Activated B cell treated with CpG ODN at 0.5 μM for 24 hours (primary cell): ENCODE measurements at regions not wholly inside any gene's neighbourhood (a gene's known extent, or its start where the extent isn't known, plus 50 kb on each side); places are given as distances from the start of the nearest gene placed in this dataset.
"Not testable (repeated sequence)": the region's sequence is repeated elsewhere in the genome, so short reads cannot be mapped to it uniquely, and the experiment has no call there.

ENCODE experiments used
- ATAC-seq: fragments of 200-7000 bp; cut with Tn5 transposase; one replicate; pipeline ENCODE4 v1.10.0; 2021; ENCODE audit warnings: low read depth, mild to moderate bottlenecking, moderate library complexity
- CTCF ChIA-PET: fragments of 350-600 bp; sonication (Branson Sonifier 250); formaldehyde crosslinking; loops from one replicate; lab custom pipeline; 2021; ENCODE audit warnings: antibody characterized with exemption; lab: Charles Lee
- POLR2A ChIA-PET: fragments of 350-600 bp; sonication (Branson Sonifier 250); formaldehyde crosslinking; loops from one replicate; lab custom pipeline; 2021; ENCODE audit warnings: antibody characterized with exemption; lab: Charles Lee
- DNase-seq: peaks from one replicate; pipeline ENCODE4 v3.0.0; 2022
- H3K27ac Mint-ChIP-seq: one replicate; pipeline ENCODE4 v1.8.0; 2020; ENCODE audit warnings: mixed read lengths
- H3K27me3 Mint-ChIP-seq: one replicate; pipeline ENCODE4 v1.8.0; 2021; ENCODE audit warnings: mixed read lengths
- H3K36me3 Mint-ChIP-seq: one replicate; pipeline ENCODE4 v1.8.0; 2021; ENCODE audit warnings: low read depth, mixed read lengths
- H3K4me1 Mint-ChIP-seq: one replicate; pipeline ENCODE4 v1.8.0; 2021; ENCODE audit warnings: mixed read lengths
- H3K4me3 Mint-ChIP-seq: one replicate; pipeline ENCODE4 v1.8.0; 2020; ENCODE audit warnings: mild to moderate bottlenecking, mixed read lengths
- H3K9me3 Mint-ChIP-seq: one replicate; pipeline ENCODE4 v1.8.0; 2020; ENCODE audit warnings: mixed read lengths
- CTCF ChIP-seq: fragments of 200-600 bp; IDR thresholded peaks from one replicate; pipeline ENCODE4 v1.8.0; 2022; ENCODE audit warnings: antibody characterized with exemption, mild to moderate bottlenecking
- intact Hi-C: fragments of 100-400 bp; cut with micrococcal nuclease; formaldehyde crosslinking; loops from one replicate; pipeline ENCODE4 v1.15.1; 2024

- H3K4me3 Mint-ChIP-seq = no peak overlapping the region
- no peak overlapping the region for H3K27ac Mint-ChIP-seq
- no peaks in the 10 kb centered on the region for H3K36me3 Mint-ChIP-seq
- no peaks in the 10 kb centered on the region for H3K27me3 Mint-ChIP-seq
- intact Hi-C loops = no loop called here
- ATAC-seq (no peak), DNase-seq (no peak)
- POLR2A ChIA-PET = no interaction called here
- CTCF ChIA-PET = no interaction called here
- H3K9me3 Mint-ChIP-seq = peaks cover 4% of the 10 kb centered on the region
- no peaks in the 10 kb centered on the region for H3K4me1 Mint-ChIP-seq
- no peak for TF ChIP-seq CTCF
Observed at GRCh38 chr19:31046024-31046423, 303.2 kb downstream of the TSHZ3 start.

GRCh38 chr19:31041461-31041860, 307.8 kb downstream of the TSHZ3 start:
- H3K4me3 Mint-ChIP-seq = no peak overlapping the region
- intact Hi-C loops = no loop called here
- TF ChIP-seq CTCF = no peak
- H3K9me3 Mint-ChIP-seq = no peaks in the 10 kb centered on the region
- ChIA-PET CTCF (no interaction called here), POLR2A (no interaction called here)
- no peaks in the 10 kb centered on the region for H3K36me3 Mint-ChIP-seq
- no peaks in the 10 kb centered on the region for H3K4me1 Mint-ChIP-seq
- DNase-seq = no peak
- H3K27ac Mint-ChIP-seq = no peak overlapping the region
- no peak for ATAC-seq
- no peaks in the 10 kb centered on the region for H3K27me3 Mint-ChIP-seq

- H3K4me1 Mint-ChIP-seq = no peaks in the 10 kb centered on the region
- no peak overlapping the region for H3K27ac Mint-ChIP-seq
- intact Hi-C loops = no loop called here
- DNase-seq (no peak), ATAC-seq (no peak)
- no peaks in the 10 kb centered on the region for H3K27me3 Mint-ChIP-seq
- POLR2A ChIA-PET = no interaction called here
- no peak for TF ChIP-seq CTCF
- no peak overlapping the region for H3K4me3 Mint-ChIP-seq
- peaks cover 3% of the 10 kb centered on the region for H3K9me3 Mint-ChIP-seq
- H3K36me3 Mint-ChIP-seq = no peaks in the 10 kb centered on the region
- CTCF ChIA-PET = no interaction called here
Observed at GRCh38 chr19:31039151-31039550, 310.1 kb downstream of the TSHZ3 start.

DNA sequence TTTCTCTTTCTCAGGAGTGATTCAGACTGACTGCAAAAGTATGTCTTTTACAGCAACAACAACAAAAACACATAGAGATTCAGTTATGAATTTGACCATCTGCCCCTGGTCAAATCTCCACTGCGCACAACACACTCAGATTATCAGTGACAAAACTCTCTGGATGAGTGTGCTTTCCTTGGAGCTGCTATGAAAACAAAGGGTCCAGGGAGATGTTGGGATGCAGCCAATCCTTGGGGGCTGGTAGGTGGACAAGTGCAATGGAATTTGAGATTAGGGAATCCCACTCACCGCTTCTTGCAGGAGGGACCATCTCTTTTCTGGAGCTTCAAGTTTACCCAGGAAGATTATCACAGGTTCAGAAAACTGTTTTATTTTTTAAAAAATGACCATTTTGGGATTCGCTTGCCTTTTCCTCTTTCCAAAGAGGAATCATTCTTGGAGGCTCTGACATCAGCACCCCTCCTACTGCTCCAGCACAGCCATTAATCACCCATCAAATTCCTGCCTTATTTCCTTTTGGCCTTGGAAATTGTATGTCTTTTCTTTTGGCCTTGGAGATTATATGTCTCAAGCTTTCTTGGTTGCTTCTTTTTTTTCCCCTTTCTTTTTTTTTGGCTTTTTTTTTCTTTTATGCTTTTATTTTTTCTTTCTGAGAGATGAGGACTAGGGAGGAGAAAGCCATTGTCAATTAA, 311.8 kb downstream of the TSHZ3 start:
- no peak for ATAC-seq
- TF ChIP-seq CTCF = no peak
- DNase-seq = no peak
- intact Hi-C loops = no loop called here
- Mint-ChIP-seq H3K4me1 (no peaks in the 10 kb centered on the region), H3K27me3 (no peaks in the 10 kb centered on the region), H3K27ac (no peak overlapping the region), H3K9me3 (peaks cover 4% of the 10 kb centered on the region), H3K4me3 (no peak overlapping the region), H3K36me3 (no peaks in the 10 kb centered on the region)
- ChIA-PET CTCF (no interaction called here), POLR2A (no interaction called here)

DNA sequence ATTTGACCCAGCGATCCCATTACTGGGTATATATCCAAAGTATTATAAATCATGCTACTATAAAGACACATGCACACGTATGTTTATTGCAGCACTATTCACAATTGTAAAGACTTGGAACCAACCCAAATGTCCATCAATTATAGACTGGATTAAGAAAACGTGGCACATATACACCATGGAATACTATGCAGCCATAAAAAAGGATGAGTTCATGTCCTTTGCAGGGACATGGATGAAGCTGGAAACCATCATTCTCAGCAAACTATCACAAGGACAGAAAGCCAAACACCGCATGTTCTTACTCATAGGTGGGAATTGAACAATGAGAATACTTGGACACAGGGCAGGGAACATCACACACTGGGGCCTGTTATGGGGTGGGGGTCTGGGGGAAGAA, 317.8 kb downstream of the TSHZ3 start:
- peaks cover 18% of the 10 kb centered on the region for H3K9me3 Mint-ChIP-seq
- H3K27ac Mint-ChIP-seq, H3K4me3 Mint-ChIP-seq, DNase-seq, H3K4me1 Mint-ChIP-seq, CTCF ChIA-PET, intact Hi-C loops, H3K27me3 Mint-ChIP-seq, ATAC-seq, H3K36me3 Mint-ChIP-seq, POLR2A ChIA-PET: not testable (repeated sequence)

- Mint-ChIP-seq H3K27ac (no peak overlapping the region), H3K4me1 (no peaks in the 10 kb centered on the region), H3K4me3 (no peak overlapping the region), H3K36me3 (no peaks in the 10 kb centered on the region), H3K27me3 (no peaks in the 10 kb centered on the region), H3K9me3 (peaks cover 14% of the 10 kb centered on the region)
- ChIA-PET CTCF (no interaction called here), POLR2A (no interaction called here)
- ATAC-seq (no peak), DNase-seq (no peak)
- intact Hi-C loops = no loop called here
- no peak for TF ChIP-seq CTCF
Observed at GRCh38 chr19:31023038-31023437, 326.2 kb downstream of the TSHZ3 start.
